Peyer's patch (tissue), 4 donors: ENCODE measurements at regions not wholly inside any gene's neighbourhood (a gene's known extent, or its start where the extent isn't known, plus 50 kb on each side); places are given as distances from the start of the nearest gene placed in this dataset.

Source experiments
- DNase-seq, 3 donors: peaks; one replicate each; pipeline ENCODE4 v3.0.0-alpha.2; 2017 to 2019
- H3K27ac ChIP-seq, 4 donors: fragments of 200-600 bp; sonication (generic); one replicate each; pipeline ENCODE4 v1.5.1; 2016 to 2019
- H3K27me3 ChIP-seq, 2 donors: fragments of 200-600 bp; sonication (generic); one replicate each; pipeline ENCODE4 v1.5.1; 2019
- H3K36me3 ChIP-seq, 3 donors: fragments of 200-600 bp; sonication (generic); one replicate each; pipeline ENCODE4 v1.5.1; 2016 to 2019
- H3K4me1 ChIP-seq, 4 donors: fragments of 200-600 bp; sonication (generic); one replicate each; pipeline ENCODE4 v1.5.1; 2016 to 2019
- H3K4me3 ChIP-seq, 4 donors: fragments of 200-600 bp; sonication (generic); 1 replicate in 3 of 4; 2 replicates in 1 of 4; pipeline ENCODE4 v1.5.1; 2016 to 2019; ENCODE audit warnings: mild to moderate bottlenecking in 1 of 4
- H3K9me3 ChIP-seq, 4 donors: fragments of 200-600 bp; sonication (generic); one replicate each; pipeline ENCODE4 v1.5.1; 2016 to 2019; ENCODE audit warnings: mild to moderate bottlenecking in 1 of 4
- POLR2A ChIP-seq, 2 donors: fragments of 450-650 bp; IDR thresholded peaks; one replicate each; pipeline ENCODE4 v1.5.1; 2017; ENCODE audit warnings: antibody characterized with exemption in 2 of 2, mild to moderate bottlenecking in 2 of 2, moderate library complexity in 2 of 2
- TF ChIP-seq, protein P1 (sequence below), 6 experiments: fragments of 450-650 bp in 4 of 6; fragments of 200-600 bp in 2 of 6; sonication (generic) in 1 of 6; IDR thresholded peaks; one replicate each; pipeline ENCODE4 v1.5.1; 2017 to 2019; ENCODE audit warnings: antibody characterized with exemption in 6 of 6, mild to moderate bottlenecking in 3 of 6, moderate library complexity in 1 of 6

DNA sequence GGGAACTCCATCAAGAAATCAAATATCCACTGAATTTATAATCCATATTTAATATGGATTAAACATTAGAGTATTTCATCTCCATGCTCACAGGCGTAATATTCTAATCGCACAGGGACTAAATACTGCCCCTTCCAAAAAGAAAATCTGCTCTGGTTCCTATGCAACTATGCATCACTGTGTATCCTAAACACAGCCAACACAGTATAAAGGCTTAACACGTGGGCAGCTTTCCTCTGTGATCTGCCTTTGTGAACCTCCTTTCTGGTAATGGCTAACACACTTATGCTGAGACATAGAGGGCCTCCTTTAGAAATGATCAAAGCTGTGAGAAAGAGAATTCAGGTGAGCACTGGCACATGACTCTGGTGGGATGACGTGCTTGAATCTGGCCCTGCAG lies 110.2 kb downstream of the RAB11FIP2 start:
- DNase-seq, result no peak
- TF ChIP-seq POLR2A (IDR thresholded peaks at IDR 0.05), result no peak
- TF ChIP-seq, protein P1, sequence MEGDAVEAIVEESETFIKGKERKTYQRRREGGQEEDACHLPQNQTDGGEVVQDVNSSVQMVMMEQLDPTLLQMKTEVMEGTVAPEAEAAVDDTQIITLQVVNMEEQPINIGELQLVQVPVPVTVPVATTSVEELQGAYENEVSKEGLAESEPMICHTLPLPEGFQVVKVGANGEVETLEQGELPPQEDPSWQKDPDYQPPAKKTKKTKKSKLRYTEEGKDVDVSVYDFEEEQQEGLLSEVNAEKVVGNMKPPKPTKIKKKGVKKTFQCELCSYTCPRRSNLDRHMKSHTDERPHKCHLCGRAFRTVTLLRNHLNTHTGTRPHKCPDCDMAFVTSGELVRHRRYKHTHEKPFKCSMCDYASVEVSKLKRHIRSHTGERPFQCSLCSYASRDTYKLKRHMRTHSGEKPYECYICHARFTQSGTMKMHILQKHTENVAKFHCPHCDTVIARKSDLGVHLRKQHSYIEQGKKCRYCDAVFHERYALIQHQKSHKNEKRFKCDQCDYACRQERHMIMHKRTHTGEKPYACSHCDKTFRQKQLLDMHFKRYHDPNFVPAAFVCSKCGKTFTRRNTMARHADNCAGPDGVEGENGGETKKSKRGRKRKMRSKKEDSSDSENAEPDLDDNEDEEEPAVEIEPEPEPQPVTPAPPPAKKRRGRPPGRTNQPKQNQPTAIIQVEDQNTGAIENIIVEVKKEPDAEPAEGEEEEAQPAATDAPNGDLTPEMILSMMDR (IDR thresholded peaks at IDR 0.05), result no peak
- Histone ChIP-seq H3K27ac (no peak overlapping the region), H3K9me3 (no peaks in the 10 kb centered on the region), H3K4me1 (no peaks in the 10 kb centered on the region), H3K27me3 (no peaks in the 10 kb centered on the region), H3K4me3 (no peak overlapping the region), H3K36me3 (no peaks in the 10 kb centered on the region)

DNA sequence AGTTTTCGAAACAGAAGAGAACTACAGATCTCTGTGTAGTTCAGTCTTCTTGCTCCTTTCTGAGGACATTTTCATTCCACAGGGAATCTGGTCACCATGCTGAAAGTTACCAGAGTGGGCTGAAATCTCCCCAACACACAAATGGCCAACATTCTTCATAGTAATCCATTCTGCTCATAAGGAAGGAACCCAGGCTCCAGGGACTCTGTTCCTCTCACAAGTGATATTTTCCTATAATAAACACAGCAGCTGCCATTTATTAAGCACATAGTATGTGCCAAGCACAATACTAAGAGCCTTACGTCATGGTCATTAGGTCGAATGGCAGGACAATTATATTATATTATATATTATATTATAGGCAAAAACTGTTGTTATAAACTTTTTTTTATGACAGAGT lies 109.8 kb downstream of the RAB11FIP2 start:
- Histone ChIP-seq H3K27me3 (no peaks in the 10 kb centered on the region), H3K9me3 (no peaks in the 10 kb centered on the region), H3K4me3 (no peak overlapping the region), H3K36me3 (no peaks in the 10 kb centered on the region), H3K27ac (no peak overlapping the region), H3K4me1 (no peaks in the 10 kb centered on the region)
- DNase-seq, result no peak
- TF ChIP-seq, protein P1 (IDR thresholded peaks at IDR 0.05), result no peak
- no peak for TF ChIP-seq POLR2A (IDR thresholded peaks at IDR 0.05)

DNA sequence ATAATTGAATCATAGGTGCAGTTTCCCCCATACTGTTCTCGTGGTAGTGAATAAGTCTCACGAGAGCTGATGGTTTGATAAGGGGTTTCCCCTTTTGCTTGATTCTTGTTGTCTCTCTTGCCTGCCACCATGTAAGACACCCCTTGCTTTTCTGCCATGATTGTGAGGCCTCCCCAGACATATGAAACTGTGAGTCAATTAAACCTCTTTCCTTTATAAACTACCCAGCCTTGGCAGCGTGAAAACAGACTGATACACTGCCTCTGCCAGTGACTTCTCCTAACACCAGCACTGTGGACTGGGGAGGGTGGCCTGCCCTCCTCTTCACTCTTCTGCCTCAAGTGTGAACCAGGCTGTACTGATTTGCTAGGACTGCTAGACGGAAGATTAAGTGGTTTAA lies 108.6 kb downstream of the RAB11FIP2 start:
- DNase-seq, result no peak
- no peak overlapping the region for H3K27ac ChIP-seq
- H3K4me1 ChIP-seq, result no peaks in the 10 kb centered on the region
- H3K27me3 ChIP-seq, result no peaks in the 10 kb centered on the region
- H3K4me3 ChIP-seq, result no peak overlapping the region
- H3K9me3 ChIP-seq, result no peaks in the 10 kb centered on the region
- no peaks in the 10 kb centered on the region for H3K36me3 ChIP-seq
- no peak for TF ChIP-seq POLR2A (IDR thresholded peaks at IDR 0.05)
- TF ChIP-seq, protein P1 (IDR thresholded peaks at IDR 0.05), result no peak

DNA sequence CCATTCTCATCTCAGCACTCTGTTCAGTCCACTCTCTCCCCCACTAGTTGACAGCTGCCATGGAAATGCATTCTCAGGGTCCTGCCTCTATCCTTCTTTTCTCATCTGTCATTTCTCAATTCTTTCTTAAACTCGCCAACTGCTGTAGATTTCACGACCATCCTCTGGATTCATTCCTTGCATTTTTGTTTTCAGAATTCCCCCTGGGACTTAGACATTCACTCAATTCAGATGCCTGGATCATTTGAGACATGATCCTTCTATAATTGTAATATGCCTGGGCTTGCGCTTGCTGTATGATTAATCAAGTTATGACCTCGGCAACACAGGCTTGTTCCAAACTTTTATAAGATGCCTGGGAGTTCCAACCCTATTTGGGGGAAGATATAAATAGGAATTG lies 104.5 kb downstream of the RAB11FIP2 start:
- no peaks in the 10 kb centered on the region for H3K9me3 ChIP-seq
- TF ChIP-seq POLR2A (IDR thresholded peaks at IDR 0.05), result no peak
- TF ChIP-seq, protein P1 (IDR thresholded peaks at IDR 0.05), result no peak
- H3K4me1 ChIP-seq, result no peaks in the 10 kb centered on the region
- no peak overlapping the region for H3K4me3 ChIP-seq
- H3K36me3 ChIP-seq, result no peaks in the 10 kb centered on the region
- no peaks in the 10 kb centered on the region for H3K27me3 ChIP-seq
- no peak for DNase-seq
- H3K27ac ChIP-seq, result no peak overlapping the region

DNA sequence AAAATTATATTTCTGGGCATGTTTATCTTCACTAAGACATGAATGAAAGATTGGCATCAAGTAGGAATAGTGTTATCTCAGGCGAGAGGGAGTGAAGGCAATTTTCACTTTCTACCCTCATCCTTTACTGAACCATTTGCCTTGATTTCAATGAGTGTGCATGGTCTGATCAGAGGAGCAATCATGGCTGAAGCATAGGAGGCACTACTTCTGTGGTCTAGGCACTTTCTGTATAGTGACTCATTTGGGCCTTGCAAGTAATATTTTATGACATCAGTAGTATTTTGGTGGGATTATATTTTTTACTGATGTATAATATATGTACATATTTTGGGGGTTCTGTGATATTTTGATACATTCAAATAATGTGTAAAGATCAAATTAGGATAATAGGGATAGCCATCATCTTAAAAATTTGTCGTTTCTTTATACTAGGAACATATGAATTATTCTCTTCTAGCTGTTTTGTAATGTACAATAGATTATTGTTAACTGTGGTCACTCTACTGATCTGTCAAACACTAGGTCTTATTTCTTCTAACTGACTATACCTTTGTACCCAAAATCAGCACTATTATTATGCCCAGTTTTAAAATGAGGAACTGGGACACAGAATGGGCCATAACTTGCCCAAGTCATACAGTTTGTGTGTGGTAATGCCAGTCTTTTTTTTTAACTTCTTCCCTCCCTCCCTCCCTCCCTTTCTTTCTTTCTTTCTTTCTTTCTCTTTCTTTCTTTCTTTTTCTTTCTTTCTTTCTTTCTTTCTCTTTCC lies 101.9 kb downstream of the RAB11FIP2 start:
- Histone ChIP-seq H3K4me3 (no peak overlapping the region), H3K36me3 (no peaks in the 10 kb centered on the region), H3K27me3 (no peaks in the 10 kb centered on the region), H3K4me1 (no peaks in the 10 kb centered on the region), H3K27ac (no peak overlapping the region), H3K9me3 (no peaks in the 10 kb centered on the region)
- DNase-seq, result no peak
- TF ChIP-seq POLR2A (IDR thresholded peaks at IDR 0.05), result no peak
- TF ChIP-seq, protein P1 (IDR thresholded peaks at IDR 0.05), result no peak
